Skin of body (tissue), 1 donor: ENCODE measurements at regions not wholly inside any gene's neighbourhood (a gene's known extent, or its start where the extent isn't known, plus 50 kb on each side); places are given as distances from the start of the nearest gene placed in this dataset.
"Not testable (repeated sequence)": the region's sequence is repeated elsewhere in the genome, so short reads cannot be mapped to it uniquely, and the experiment has no call there.

ENCODE experiments used
- DNase-seq: peaks from one replicate; lab custom pipeline; 2025; lab: John Stamatoyannopoulos, UW

- not testable (repeated sequence) for DNase-seq
These were observed 50.8 kb downstream of the PPIAL4G start for GRCh38 chr1:148432318-148432717.

DNA sequence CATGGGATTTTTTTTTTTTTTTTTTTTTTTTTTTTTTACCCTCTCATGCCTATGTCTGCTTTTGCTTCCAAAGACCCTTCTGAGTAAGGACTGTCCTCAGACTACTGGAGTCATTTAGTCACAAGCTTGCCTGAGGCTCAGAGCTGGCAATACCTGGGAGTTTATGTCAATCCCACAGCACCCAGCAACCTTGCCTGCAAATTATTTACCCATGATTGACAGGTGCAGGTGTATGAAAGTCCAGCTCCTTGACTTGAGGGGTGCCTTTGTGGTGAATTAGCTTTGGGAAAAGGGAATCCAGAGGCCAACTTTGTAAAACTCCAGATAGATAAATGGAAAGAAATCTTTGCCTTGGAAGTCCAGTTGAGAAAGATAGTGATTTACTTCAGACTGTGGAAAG, 53.2 kb downstream of the PPIAL4G start:
- DNase-seq: not testable (repeated sequence)

GRCh38 chr1:148426940-148427611, 56.0 kb downstream of the PPIAL4G start:
- DNase-seq: not testable (repeated sequence)

DNA sequence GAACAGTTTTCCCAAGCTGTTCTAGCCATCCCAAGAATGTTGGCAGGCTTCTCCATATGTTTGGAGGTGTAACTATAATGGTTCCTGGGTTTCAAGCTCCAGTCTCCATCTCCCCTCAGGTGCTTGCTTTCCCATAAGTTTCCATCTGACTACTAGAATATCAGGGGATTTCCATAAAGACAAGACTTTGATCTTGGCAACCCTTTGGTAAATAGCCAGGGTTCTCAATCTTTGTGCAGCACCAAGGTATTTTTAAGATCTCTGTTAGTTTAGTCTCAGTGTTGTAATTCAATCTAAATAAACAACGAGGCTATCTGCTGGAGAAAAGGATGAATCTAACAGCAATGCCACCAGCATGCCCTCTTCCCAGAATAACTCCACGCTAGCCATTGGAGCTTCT, 56.7 kb downstream of the PPIAL4G start:
- not testable (repeated sequence) for DNase-seq

- not testable (repeated sequence) for DNase-seq
These were observed 58.7 kb downstream of the PPIAL4G start for GRCh38 chr1:148424143-148425003.

DNA sequence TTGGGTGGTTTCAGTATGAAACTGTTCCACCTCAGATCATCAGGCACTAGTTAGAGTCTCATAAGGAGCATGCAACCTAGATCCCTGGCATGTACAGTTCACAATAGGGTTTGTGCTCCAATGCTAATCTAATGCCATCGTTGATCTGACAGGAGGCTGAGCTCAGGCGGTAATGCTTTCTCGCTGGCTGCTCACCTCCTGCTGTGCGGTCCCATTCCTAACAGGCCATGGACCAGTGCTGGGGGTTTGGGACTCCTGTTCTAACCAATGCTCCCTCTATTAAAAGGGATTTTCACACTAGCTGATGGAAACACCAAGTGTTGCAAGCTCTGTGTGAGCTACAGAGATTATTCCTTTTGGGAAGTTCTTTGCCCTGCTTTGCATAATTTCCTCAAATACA, 60.2 kb downstream of the PPIAL4G start:
- not testable (repeated sequence) for DNase-seq

GRCh38 chr1:148417241-148417640, 65.9 kb downstream of the PPIAL4G start:
- DNase-seq: not testable (repeated sequence)

GRCh38 chr1:148413385-148413784, 69.7 kb downstream of the PPIAL4G start:
- DNase-seq: not testable (repeated sequence)

DNA sequence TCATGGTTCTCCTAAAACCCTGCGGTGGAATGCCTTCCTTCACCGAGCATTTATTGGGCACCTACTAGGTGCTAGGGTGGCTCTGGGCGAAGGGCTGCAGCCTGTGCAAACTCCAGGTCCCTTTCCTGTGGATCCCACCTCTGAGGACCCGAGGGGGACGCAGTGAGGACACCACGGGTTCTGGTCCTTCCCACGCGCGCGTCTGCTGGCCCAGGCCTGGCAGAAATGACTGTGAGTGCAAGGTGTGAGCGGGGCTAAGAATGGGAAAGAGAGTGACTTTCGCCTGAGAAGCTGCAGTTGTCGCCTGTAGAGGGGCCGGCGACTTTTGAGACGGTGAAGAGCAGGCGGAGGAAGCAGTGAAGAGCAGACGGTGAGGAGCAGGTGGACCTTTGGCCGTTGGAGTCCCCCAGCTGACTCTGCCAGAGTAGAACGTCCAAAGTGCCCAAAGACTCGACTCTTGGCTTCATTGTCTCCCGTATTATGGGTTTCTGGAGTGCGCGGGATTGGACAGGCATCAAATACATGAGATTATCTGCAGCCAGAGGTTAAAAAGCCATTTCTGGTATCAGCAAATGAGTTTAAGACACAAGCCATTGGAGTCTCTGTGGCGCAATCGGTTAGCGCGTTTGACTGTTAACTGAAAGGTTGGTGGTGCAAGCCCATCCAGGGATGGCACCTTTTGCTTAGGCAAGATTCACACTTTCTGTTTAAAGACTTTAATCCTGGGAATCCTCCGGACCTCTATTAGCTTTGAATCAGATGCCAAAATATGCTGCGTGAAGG, 78.1 kb downstream of the PPIAL4G start:
- not testable (repeated sequence) for DNase-seq

- DNase-seq: not testable (repeated sequence)
These were observed 79.2 kb downstream of the PPIAL4G start for GRCh38 chr1:148403925-148404324.

DNA sequence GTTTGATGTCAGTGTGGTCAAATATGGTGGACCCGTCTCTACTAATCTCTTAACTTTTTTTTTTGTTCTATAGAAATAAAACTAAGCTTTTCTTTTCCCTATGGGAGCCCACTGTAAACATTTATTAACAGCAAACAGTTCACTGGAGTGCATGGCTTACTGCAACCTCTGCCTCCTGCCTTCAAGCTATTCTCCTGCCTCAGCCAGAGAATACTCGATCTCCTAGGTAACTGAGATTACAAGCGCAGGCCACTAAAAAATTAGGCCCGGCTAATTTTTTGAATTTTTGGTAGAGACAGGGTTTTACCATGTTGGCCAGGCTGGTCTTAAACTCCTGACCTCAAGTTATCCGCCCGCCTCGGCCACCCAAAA, 80.0 kb downstream of the PPIAL4G start:
- not testable (repeated sequence) for DNase-seq

GRCh38 chr1:148402152-148403084, 80.7 kb downstream of the PPIAL4G start:
- peak; percentile 12 for DNase-seq

GRCh38 chr1:148397516-148397915, 85.6 kb downstream of the PPIAL4G start:
- DNase-seq: not testable (repeated sequence)

DNA sequence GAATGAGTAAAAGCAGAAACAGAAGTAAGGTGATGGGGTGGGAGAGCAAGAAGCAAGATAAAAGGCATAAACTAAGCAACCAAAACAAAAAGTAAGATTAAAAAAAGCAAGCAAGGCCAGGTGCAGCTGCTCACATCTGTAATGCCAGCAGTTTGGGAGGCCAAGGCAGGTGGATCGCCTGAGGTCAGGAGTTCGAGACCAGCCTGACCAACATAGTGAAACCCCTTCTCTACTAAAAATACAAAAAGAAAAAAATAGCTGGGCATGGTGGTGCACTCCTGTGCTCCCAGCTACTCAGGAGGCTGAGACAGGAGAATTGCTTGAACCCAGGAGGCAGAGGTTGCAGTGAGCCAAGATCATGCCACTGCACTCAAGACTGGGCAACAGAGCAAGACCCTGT, 90.6 kb downstream of the PPIAL4G start:
- not testable (repeated sequence) for DNase-seq

DNA sequence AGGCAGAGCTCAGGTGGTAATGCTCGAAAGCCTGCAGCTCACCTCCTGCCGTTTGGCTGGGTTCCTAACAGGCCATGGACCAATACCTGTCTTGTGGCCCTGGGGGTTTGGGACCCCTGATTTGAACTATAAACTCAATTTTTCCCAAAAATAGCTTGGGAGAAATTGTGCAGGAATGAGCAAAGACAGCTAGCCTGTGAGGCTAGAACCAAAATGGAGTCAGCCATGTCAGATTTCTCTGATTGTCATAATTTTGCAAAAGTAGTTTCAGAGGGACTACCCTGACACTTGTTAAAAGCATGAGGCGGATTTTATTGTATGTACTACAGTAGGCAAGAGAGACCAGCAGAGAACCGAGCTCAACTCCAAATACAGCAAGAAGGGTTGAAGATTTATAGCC, 91.8 kb downstream of the PPIAL4G start:
- DNase-seq: not testable (repeated sequence)

DNA sequence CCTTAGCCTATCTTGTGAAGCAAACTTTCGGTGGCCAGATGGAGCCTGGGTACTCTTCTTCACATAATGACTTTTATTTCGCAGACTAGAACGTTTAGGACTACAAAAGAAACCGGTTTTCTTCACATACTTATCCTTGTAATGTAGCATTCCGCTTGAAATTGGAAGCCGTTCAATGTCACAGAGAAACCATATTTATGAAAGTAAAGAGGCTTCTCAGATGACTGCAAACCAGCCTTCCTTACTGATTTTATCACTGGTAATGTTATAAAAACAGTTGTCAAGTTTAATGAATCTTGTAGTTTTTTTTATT, 94.1 kb downstream of the PPIAL4G start:
- DNase-seq: no peak

DNA sequence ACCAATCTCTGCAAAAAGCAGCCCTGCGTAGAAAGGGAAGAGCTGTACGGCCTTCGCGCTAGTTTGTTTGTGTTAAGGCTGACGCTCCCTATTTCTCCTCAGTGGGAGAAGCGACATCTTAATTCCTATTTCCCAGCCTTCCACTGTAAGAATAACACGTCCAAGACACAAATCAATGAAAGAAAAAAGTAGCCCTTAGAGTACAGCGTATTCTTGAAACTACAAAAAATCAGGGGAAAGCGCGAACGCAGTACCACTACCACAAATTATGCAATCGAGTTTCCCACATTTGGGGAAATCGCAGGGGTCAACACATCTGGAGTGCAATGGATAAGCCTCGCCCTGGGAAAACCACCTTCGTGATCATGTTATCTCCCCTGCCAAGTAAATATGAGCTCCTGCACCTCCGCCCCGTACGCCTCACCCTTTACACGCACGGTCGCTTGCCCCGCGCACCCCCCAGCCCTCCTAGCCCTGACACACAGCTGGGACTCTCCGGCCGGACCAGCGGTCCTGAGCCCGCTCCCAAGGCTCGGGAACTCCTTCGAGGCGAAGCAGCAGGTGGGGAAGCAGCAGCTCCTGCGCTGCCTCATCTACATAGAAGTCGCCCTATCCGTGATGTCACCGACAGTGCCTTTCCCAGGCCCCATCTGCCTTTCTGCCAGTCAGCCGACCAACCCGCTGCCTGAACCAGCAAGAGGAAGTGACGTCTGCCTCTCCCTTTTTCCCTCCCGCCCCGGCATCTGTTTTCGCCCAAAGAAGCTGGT, 94.7 kb downstream of the PPIAL4G start:
- peak; percentile 83 for DNase-seq

GRCh38 chr1:148387949-148388259, 95.2 kb downstream of the PPIAL4G start:
- DNase-seq: not testable (repeated sequence)

- DNase-seq: not testable (repeated sequence)
These were observed 95.8 kb downstream of the PPIAL4G start for GRCh38 chr1:148387122-148387948.
